ENCODE measurements at regions not wholly inside any gene's neighbourhood (a gene's known extent, or its start where the extent isn't known, plus 50 kb on each side); places are given as distances from the start of the nearest gene placed in this dataset.

GRCh38 chr20:56871691-56872090, 242.6 kb downstream of the TFAP2C start:
- BruUV-seq (replicated peaks): no TSS peak
- ChIA-PET POLR2A (no interaction called here), CTCF (no interaction called here)
- Histone ChIP-seq H3K36me3 (ENCODE audit: control insufficient read depth, insufficient read depth, low read length) (no peaks in the 10 kb centered on the region), H3K9me3 (ENCODE audit: control insufficient read depth, insufficient read depth, low read depth, low read length) (no peaks in the 10 kb centered on the region), H3K27me3 (ENCODE audit: control insufficient read depth, insufficient read depth, low read length) (no peaks in the 10 kb centered on the region), H3K27ac (ENCODE audit: low read length) (no peak overlapping the region), H3K4me3 (ENCODE audit: low read depth in 2 of 2, low read length in 2 of 2) (no peak overlapping the region), H3K4me1 (ENCODE audit: control insufficient read depth, insufficient read depth, low read length) (no peaks in the 10 kb centered on the region)
- DNase-seq (ENCODE audit: low read depth, low spot score) (no peak), ATAC-seq (no peak)
- TF ChIP-seq POLR2AphosphoS5 (IDR thresholded peaks at IDR 0.05; ENCODE audit: low read depth, low read length) (no peak), REST (IDR thresholded peaks at IDR 0.05; ENCODE audit: insufficient read depth in 1 of 2, low read depth in 2 of 2, low read length in 1 of 2) (no peak), TCF7L2 (IDR thresholded peaks at IDR 0.05; ENCODE audit: low read depth, low read length) (no peak), CTCF (IDR thresholded peaks at IDR 0.05) (no peak), SIN3A (IDR thresholded peaks at IDR 0.05; ENCODE audit: borderline replicate concordance, insufficient read depth, low read depth, low read length) (no peak)
- in situ Hi-C loops (cut with HindIII; ENCODE audit: low pct_unique_long_range_greater_than_20kb, low sequenced_read_pairs): no loop called here
- intact Hi-C loops (cut with micrococcal nuclease; ENCODE audit: unreplicated experiment): no loop called here

GRCh38 chr20:56872620-56873458, 243.7 kb downstream of the TFAP2C start:
- POLR2A ChIA-PET: no interaction called here
- Histone ChIP-seq H3K36me3 (ENCODE audit: control insufficient read depth, insufficient read depth, low read length) (no peaks in the 10 kb centered on the region), H3K27me3 (ENCODE audit: control insufficient read depth, insufficient read depth, low read length) (no peaks in the 10 kb centered on the region), H3K4me3 (ENCODE audit: low read depth in 2 of 2, low read length in 2 of 2) (no peak overlapping the region), H3K9me3 (ENCODE audit: control insufficient read depth, insufficient read depth, low read depth, low read length) (no peaks in the 10 kb centered on the region), H3K4me1 (ENCODE audit: control insufficient read depth, insufficient read depth, low read length) (no peaks in the 10 kb centered on the region), H3K27ac (ENCODE audit: low read length) (no peak overlapping the region)
- CTCF ChIA-PET: no interaction called here
- in situ Hi-C loops (cut with HindIII; ENCODE audit: low pct_unique_long_range_greater_than_20kb, low sequenced_read_pairs): no loop called here
- DNase-seq (ENCODE audit: low read depth, low spot score) (no peak), ATAC-seq (no peak)
- intact Hi-C loops (cut with micrococcal nuclease; ENCODE audit: unreplicated experiment): no loop called here
- no TSS peak for BruUV-seq (replicated peaks)
- TF ChIP-seq CTCF (IDR thresholded peaks at IDR 0.05): no peak
